HepG2 (cell line): ENCODE measurements at regions not wholly inside any gene's neighbourhood (a gene's known extent, or its start where the extent isn't known, plus 50 kb on each side); places are given as distances from the start of the nearest gene placed in this dataset.

ENCODE experiments used
- HOXA5 ChIP-seq: sonication (generic); formaldehyde crosslinking; IDR thresholded peaks from 2 replicates; pipeline ENCODE4 v1.4.0; 2020; ENCODE audit warnings: missing genetic modification reagents
- MYNN ChIP-seq: sonication (generic); formaldehyde crosslinking; IDR thresholded peaks from 2 replicates; pipeline ENCODE4 v1.4.0; 2020; ENCODE audit warnings: mild to moderate bottlenecking, low read depth, missing genetic modification reagents
- NFIC ChIP-seq: IDR thresholded peaks from 2 replicates; pipeline ENCODE4 v1.6.1; 2012; ENCODE audit warnings: mild to moderate bottlenecking, low read length, inconsistent platforms
- PITX1 ChIP-seq: sonication (generic); formaldehyde crosslinking; IDR thresholded peaks from 2 replicates; pipeline ENCODE4 v1.5.1; 2020; ENCODE audit warnings: mild to moderate bottlenecking, missing genetic modification reagents
- SALL2 ChIP-seq: sonication (generic); formaldehyde crosslinking; IDR thresholded peaks from 2 replicates; pipeline ENCODE4 v1.8.1; 2023; ENCODE audit warnings: mild to moderate bottlenecking, missing genetic modification reagents, inconsistent platforms
- TF ChIP-seq, protein P1 (sequence below): sonication (generic); formaldehyde crosslinking; IDR thresholded peaks from 2 replicates; pipeline ENCODE4 v1.4.0; 2020; ENCODE audit warnings: missing genetic modification reagents

DNA sequence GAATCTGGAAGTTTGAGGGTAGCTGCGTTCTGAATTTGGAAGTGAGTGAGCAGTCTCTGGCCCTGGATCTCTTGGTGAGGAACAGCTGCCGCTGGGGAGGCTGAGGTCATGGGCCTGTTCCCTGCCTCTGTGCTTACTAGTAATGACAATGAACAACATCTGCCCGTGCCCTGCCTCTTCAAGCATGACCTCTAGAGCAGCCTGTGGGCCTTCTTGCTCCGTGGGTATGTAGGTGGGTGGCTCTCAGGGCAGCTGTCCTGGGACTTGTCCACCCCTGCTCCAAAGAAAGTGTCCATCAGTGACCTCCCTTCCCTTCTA lies 186.2 kb downstream of the CXCL12 start:
- TF ChIP-seq MYNN (CRISPR knock-in tag) (no peak), HOXA5 (CRISPR knock-in tag) (no peak), SALL2 (CRISPR knock-in tag) (no peak), PITX1 (CRISPR knock-in tag) (no peak), NFIC (no peak)
- TF ChIP-seq, protein P1, sequence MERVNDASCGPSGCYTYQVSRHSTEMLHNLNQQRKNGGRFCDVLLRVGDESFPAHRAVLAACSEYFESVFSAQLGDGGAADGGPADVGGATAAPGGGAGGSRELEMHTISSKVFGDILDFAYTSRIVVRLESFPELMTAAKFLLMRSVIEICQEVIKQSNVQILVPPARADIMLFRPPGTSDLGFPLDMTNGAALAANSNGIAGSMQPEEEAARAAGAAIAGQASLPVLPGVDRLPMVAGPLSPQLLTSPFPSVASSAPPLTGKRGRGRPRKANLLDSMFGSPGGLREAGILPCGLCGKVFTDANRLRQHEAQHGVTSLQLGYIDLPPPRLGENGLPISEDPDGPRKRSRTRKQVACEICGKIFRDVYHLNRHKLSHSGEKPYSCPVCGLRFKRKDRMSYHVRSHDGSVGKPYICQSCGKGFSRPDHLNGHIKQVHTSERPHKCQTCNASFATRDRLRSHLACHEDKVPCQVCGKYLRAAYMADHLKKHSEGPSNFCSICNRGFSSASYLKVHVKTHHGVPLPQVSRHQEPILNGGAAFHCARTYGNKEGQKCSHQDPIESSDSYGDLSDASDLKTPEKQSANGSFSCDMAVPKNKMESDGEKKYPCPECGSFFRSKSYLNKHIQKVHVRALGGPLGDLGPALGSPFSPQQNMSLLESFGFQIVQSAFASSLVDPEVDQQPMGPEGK: no peak
